AG04450 (cell line): ENCODE measurements at regions not wholly inside any gene's neighbourhood (a gene's known extent, or its start where the extent isn't known, plus 50 kb on each side); places are given as distances from the start of the nearest gene placed in this dataset.

ENCODE experiments used
- CTCF ChIA-PET: fragments of 300-600, 350-600 bp; formaldehyde crosslinking; extraction: SDS; loops from one replicate; lab custom pipeline; 2022; ENCODE audit warnings: antibody characterized with exemption, inconsistent platforms; lab: Charles Lee
- POLR2A ChIA-PET: fragments of 350-600 bp; formaldehyde crosslinking; extraction: SDS; loops from one replicate; lab custom pipeline; 2021; ENCODE audit warnings: antibody characterized with exemption, inconsistent platforms; lab: Yijun Ruan, JAX
- DNase-seq: peaks from one replicate; pipeline ENCODE4 v3.0.0-alpha.2; 2011; ENCODE audit warnings: low read depth, low spot score
- H3K27ac ChIP-seq: one replicate; pipeline ENCODE4 v1.5.1; 2012; ENCODE audit warnings: low read depth, low read length, control low read depth
- H3K27me3 ChIP-seq: one replicate; pipeline ENCODE4 v1.6.0; 2012; ENCODE audit warnings: low read length; ENCODE audit not compliant: control insufficient read depth, insufficient read depth
- H3K4me3 ChIP-seq: 2 replicates; pipeline ENCODE4 v1.5.1; 2011; ENCODE audit warnings: mild to moderate bottlenecking, low read depth, low read length, control low read depth
- H3K9me3 ChIP-seq: 2 replicates; pipeline ENCODE4 v1.5.1; 2012; ENCODE audit warnings: low read length; ENCODE audit not compliant: control insufficient read depth, insufficient read depth
- TF ChIP-seq, protein P1 (sequence below): IDR thresholded peaks from 2 replicates; pipeline ENCODE4 v1.5.1; 2011; ENCODE audit warnings: low read depth, low read length, control low read depth, inconsistent platforms

DNA sequence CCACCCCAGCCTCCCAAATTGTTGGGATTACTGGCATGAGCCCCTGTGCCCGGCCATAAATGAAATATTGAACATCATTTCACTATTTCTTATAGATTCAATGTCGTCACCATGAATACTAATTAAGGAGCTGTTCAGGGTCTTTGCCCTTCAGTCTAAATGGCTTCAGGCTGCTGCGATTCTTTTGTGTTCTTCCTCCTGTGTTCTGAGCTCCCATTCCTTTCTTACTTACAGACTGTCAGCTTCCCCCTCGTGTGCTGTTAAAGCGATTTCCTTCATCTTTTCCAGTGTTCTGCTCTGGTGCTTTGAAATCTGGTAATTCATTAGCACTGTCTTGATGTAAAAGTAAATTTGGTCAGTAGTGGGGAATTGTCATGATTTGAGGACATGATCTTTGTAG, 63.3 kb upstream of the PRDM1 start:
- ChIA-PET POLR2A (no interaction called here), CTCF (interaction anchor here (0.5 kb wide), 1 partner anchor 31 kb away, joined by 3 read pairs; no protein-coding TSS in a partner anchor)
- H3K4me3 ChIP-seq: no peak overlapping the region
- TF ChIP-seq, protein P1, sequence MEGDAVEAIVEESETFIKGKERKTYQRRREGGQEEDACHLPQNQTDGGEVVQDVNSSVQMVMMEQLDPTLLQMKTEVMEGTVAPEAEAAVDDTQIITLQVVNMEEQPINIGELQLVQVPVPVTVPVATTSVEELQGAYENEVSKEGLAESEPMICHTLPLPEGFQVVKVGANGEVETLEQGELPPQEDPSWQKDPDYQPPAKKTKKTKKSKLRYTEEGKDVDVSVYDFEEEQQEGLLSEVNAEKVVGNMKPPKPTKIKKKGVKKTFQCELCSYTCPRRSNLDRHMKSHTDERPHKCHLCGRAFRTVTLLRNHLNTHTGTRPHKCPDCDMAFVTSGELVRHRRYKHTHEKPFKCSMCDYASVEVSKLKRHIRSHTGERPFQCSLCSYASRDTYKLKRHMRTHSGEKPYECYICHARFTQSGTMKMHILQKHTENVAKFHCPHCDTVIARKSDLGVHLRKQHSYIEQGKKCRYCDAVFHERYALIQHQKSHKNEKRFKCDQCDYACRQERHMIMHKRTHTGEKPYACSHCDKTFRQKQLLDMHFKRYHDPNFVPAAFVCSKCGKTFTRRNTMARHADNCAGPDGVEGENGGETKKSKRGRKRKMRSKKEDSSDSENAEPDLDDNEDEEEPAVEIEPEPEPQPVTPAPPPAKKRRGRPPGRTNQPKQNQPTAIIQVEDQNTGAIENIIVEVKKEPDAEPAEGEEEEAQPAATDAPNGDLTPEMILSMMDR: no peak
- H3K9me3 ChIP-seq: no peaks in the 10 kb centered on the region
- H3K27ac ChIP-seq: no peak overlapping the region
- H3K27me3 ChIP-seq: no peaks in the 10 kb centered on the region
- DNase-seq: no peak

DNA sequence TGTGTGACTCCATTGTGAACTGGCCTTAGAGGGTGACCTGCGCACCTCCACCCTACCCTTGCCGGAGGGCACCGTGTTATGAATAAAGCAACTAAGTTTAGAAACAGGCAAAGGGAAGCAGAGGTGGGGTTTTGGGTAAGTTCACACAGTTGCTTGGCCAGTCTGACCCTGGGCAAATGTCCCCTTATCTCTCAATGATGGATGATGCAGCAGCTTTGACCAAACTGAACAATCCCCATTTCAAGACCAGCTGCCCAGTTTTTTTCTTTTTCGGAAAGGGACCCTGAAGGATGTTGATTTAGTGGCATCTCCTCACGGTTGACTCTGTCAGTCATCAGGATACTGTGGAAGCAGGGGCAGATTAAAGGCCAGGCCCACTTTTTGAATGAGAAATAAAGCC, 68.7 kb upstream of the PRDM1 start:
- TF ChIP-seq, protein P1: no peak
- ChIA-PET POLR2A (no interaction called here), CTCF (no interaction called here)
- H3K27me3 ChIP-seq: no peaks in the 10 kb centered on the region
- DNase-seq: no peak
- H3K4me3 ChIP-seq: no peak overlapping the region
- no peak overlapping the region for H3K27ac ChIP-seq
- no peaks in the 10 kb centered on the region for H3K9me3 ChIP-seq

DNA sequence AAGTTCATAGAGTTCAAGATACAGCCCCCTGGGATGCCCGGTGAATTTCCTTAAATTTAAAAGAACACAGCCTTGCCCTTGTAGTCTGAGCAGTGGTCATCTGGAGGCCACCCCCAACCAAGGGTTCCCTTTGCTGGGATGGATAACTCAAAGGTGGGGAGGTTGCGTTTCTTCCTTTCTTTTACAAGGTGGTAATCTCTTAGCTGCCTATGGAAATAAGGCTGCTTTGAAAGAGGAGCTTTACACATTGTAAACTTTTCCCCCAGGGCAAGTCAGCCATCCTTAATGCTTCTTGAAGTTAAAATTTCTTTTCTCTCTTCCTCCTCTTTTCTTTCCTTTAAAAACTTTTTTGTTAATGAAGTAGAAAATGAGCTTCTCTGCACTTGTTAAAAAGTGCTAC, 71.2 kb upstream of the PRDM1 start:
- H3K4me3 ChIP-seq: no peak overlapping the region
- TF ChIP-seq, protein P1: no peak
- H3K9me3 ChIP-seq: no peaks in the 10 kb centered on the region
- no peak overlapping the region for H3K27ac ChIP-seq
- no peak for DNase-seq
- ChIA-PET POLR2A (no interaction called here), CTCF (interaction anchor here (1.1 to 1.5 kb wide), 2 partner anchors 9 to 208 kb away, joined by 4 to 5 read pairs; no protein-coding TSS in a partner anchor)
- H3K27me3 ChIP-seq: no peaks in the 10 kb centered on the region

DNA sequence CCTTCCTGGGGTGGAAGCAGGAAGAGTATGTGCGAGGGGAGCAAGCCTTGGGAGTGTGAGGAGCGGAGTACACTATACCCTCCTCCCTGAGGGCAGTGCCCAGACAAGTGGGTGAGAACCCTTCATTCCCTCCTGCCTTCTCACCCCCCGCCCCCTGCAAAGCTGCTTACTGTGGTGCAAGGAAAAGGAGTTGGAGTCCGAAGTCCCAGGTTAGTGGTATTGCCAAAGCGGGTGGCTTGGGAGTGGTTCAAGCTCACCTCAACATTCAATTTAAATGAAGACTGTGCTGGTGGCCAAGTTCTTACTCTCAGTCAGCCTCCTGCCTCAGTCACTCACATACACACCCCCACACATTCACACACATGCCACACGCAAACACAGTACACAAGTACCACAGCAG, 74.7 kb upstream of the PRDM1 start:
- TF ChIP-seq, protein P1: no peak
- no peaks in the 10 kb centered on the region for H3K9me3 ChIP-seq
- no peaks in the 10 kb centered on the region for H3K27me3 ChIP-seq
- no peak overlapping the region for H3K4me3 ChIP-seq
- ChIA-PET POLR2A (interaction anchor here (1.1 kb wide), 1 partner anchor 19 kb away, joined by 3 read pairs; no protein-coding TSS in a partner anchor), CTCF (interaction anchor here (0.5 kb wide), 1 partner anchor 289 kb away, joined by 3 read pairs; no protein-coding TSS in a partner anchor)
- DNase-seq: no peak
- no peak overlapping the region for H3K27ac ChIP-seq

DNA sequence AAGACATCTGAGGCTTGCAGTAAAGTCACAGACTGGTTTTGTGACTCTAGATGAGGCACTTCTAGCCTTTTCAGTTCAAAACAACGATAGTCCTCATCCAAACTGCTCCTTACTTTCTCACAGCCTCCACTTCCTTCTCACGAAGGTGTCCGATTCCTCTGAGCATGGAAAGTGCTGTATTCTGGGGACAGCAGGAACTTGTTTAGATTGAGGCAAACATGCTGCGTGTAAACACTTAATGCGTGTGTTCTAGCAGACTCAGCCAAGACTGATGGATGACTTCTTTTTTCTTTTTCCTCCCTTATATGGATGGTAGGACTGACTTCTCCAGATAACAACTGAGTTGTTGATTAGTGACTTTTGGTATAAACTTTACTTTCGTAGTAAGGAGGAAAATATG, 80.2 kb upstream of the PRDM1 start:
- H3K4me3 ChIP-seq: no peak overlapping the region
- TF ChIP-seq, protein P1: no peak
- no peaks in the 10 kb centered on the region for H3K27me3 ChIP-seq
- no peak overlapping the region for H3K27ac ChIP-seq
- POLR2A ChIA-PET: no interaction called here
- no peak for DNase-seq
- CTCF ChIA-PET: interaction anchor here (1.6 kb wide), 1 partner anchor 9 kb away, joined by 5 read pairs; no protein-coding TSS in a partner anchor
- H3K9me3 ChIP-seq: no peaks in the 10 kb centered on the region
